Panc1 (cell line): ENCODE measurements at regions not wholly inside any gene's neighbourhood (a gene's known extent, or its start where the extent isn't known, plus 50 kb on each side); places are given as distances from the start of the nearest gene placed in this dataset.

Source experiments
- ATAC-seq: fragments of 200-7000 bp; cut with Tn5 transposase; 2 replicates; pipeline ENCODE4 v1.9.1; 2020; ENCODE audit warnings: mild to moderate bottlenecking, moderate library complexity
- BruUV-seq: library from RNA; stranded (reverse); fragments of 400-500 nt; replicated peaks from 2 replicates; lab custom pipeline; 2021; lab: Mats Ljungman, UMichigan
- CTCF ChIA-PET: fragments of 300-600 bp; sonication (Branson Sonifier 250); formaldehyde crosslinking; loops from one replicate; lab custom pipeline; 2022; ENCODE audit warnings: antibody characterized with exemption; lab: Charles Lee
- POLR2A ChIA-PET: fragments of 300-600 bp; sonication (Branson Sonifier 250); formaldehyde crosslinking; loops from one replicate; lab custom pipeline; 2022; ENCODE audit warnings: antibody characterized with exemption; lab: Charles Lee
- DNase-seq: peaks from one replicate; pipeline ENCODE4 v3.0.0-alpha.2; 2010; ENCODE audit warnings: low read depth, low spot score
- H3K27ac ChIP-seq: 2 replicates; pipeline ENCODE4 v1.5.1; 2011; ENCODE audit warnings: mild to moderate bottlenecking, low read length, inconsistent platforms
- H3K27me3 ChIP-seq: fragments of 200-500 bp; sonication (Bioruptor generic); 2 replicates; pipeline ENCODE4 v1.6.0; 2014; ENCODE audit warnings: low read length, inconsistent platforms; ENCODE audit not compliant: control insufficient read depth, insufficient read depth
- H3K36me3 ChIP-seq: fragments of 200-500 bp; sonication (Bioruptor generic); 2 replicates; pipeline ENCODE4 v1.5.1; 2014; ENCODE audit warnings: inconsistent platforms, mild to moderate bottlenecking, low read length, moderate library complexity; ENCODE audit not compliant: control insufficient read depth, insufficient read depth
- H3K4me1 ChIP-seq: 2 replicates; pipeline ENCODE4 v1.5.1; 2011; ENCODE audit warnings: inconsistent platforms, mild to moderate bottlenecking, low read length, moderate library complexity; ENCODE audit not compliant: control insufficient read depth, insufficient read depth
- H3K4me3 ChIP-seq, 2 experiments: 2 replicates each; pipeline ENCODE4 v1.5.1; 2011 to 2012; ENCODE audit warnings: low read depth in 2 of 2, low read length in 2 of 2, mild to moderate bottlenecking in 2 of 2, inconsistent platforms in 1 of 2, moderate library complexity in 1 of 2
- H3K9me3 ChIP-seq: fragments of 200-500 bp; sonication (Bioruptor generic); 2 replicates; pipeline ENCODE4 v1.5.1; 2014; ENCODE audit warnings: low read depth, mild to moderate bottlenecking, inconsistent platforms, low read length, moderate library complexity; ENCODE audit not compliant: control insufficient read depth, insufficient read depth
- CTCF ChIP-seq: fragments of 450-650 bp; IDR thresholded peaks from 2 replicates; pipeline ENCODE4 v1.5.1; 2017; ENCODE audit warnings: mild to moderate bottlenecking
- POLR2AphosphoS5 ChIP-seq: IDR thresholded peaks from 2 replicates; pipeline ENCODE4 v1.6.1; 2012; ENCODE audit warnings: mild to moderate bottlenecking, low read depth, low read length, moderate library complexity
- REST ChIP-seq, 2 experiments: IDR thresholded peaks; 2 replicates each; pipeline ENCODE4 v1.6.1; 2011 to 2012; ENCODE audit warnings: low read depth in 2 of 2, control low read depth in 1 of 2, low read length in 1 of 2, mild to moderate bottlenecking in 1 of 2, moderate library complexity in 1 of 2; ENCODE audit not compliant: insufficient read depth in 1 of 2
- SIN3A ChIP-seq: IDR thresholded peaks from 2 replicates; pipeline ENCODE4 v1.6.1; 2012; ENCODE audit warnings: low read depth, mild to moderate bottlenecking, low read length, moderate library complexity, borderline replicate concordance; ENCODE audit not compliant: insufficient read depth
- TCF7L2 ChIP-seq: IDR thresholded peaks from 2 replicates; pipeline ENCODE4 v1.6.1; 2011; ENCODE audit warnings: mild to moderate bottlenecking, low read depth, low read length, inconsistent platforms
- in situ Hi-C: cut with HindIII; loops from 2 replicates; pipeline ENCODE4 v1.10.0; 2016; ENCODE audit warnings: low sequenced_read_pairs, low pct_unique_long_range_greater_than_20kb
- intact Hi-C: fragments of 100-400 bp; cut with micrococcal nuclease; formaldehyde crosslinking; loops from one replicate; pipeline ENCODE4 v1.10.0; 2022; ENCODE audit not compliant: unreplicated experiment

DNA sequence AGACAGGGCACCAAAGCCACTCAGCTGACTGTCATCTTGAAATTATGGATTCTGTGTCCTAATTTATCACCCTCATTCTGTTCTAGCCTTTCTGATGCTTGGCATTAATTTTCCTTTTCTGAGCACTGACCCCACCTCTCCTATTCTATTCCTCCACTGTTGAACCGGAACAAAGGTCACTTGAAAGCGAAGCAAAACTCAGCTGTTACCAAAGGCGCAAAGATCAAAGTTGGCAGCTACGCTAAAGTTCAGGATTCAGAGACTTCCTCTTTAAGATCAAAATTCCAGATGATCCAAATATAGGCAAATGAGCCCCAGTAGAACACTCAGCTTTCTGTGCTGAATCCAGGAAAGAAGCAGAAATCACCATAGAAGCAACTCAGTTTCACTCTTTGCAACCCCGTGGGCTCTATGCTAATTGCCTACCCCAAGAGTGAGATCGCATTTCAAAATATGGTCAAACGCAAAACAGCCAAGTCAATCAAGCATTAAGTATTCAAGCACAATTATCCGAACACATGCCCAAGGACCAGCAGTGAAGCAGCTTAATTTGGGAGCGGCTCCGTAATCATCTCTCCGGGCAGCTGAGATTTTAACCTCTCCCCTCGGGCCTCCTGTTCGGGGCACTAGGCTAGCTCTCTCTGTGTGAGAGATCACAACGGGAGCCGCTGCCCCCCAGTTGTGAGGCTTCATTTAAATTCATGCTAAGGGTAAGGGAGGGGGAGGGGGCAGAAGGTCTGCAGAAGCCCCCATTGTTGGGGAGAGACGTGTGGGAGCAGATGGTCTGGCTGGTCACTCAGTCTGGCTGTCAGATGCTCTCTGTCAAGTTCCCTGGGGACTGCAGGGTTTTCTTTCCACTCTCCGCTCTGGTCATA lies 288.6 kb downstream of the ELAVL2 start:
- Histone ChIP-seq H3K9me3 (no peaks in the 10 kb centered on the region), H3K4me3 (no peak overlapping the region), H3K27ac (no peak overlapping the region), H3K36me3 (no peaks in the 10 kb centered on the region), H3K27me3 (no peaks in the 10 kb centered on the region), H3K4me1 (no peaks in the 10 kb centered on the region)
- in situ Hi-C loops (no loop called here), intact Hi-C loops (no loop called here)
- TF ChIP-seq TCF7L2 (no peak), REST (IDR thresholded peaks at IDR 0.05; ENCODE audit: insufficient read depth in 1 of 2, low read depth in 2 of 2, low read length in 1 of 2) (no peak), CTCF (no peak), POLR2AphosphoS5 (no peak), SIN3A (no peak)
- no peak for ATAC-seq
- POLR2A ChIA-PET, result no interaction called here
- DNase-seq, result no peak
- CTCF ChIA-PET, result no interaction called here
- no TSS peak for BruUV-seq

- POLR2A ChIA-PET, result no interaction called here
- ATAC-seq (no peak), DNase-seq (no peak)
- H3K36me3 ChIP-seq, result no peaks in the 10 kb centered on the region
- H3K27ac ChIP-seq, result no peak overlapping the region
- no peak overlapping the region for H3K4me3 ChIP-seq
- no TSS peak for BruUV-seq
- no peaks in the 10 kb centered on the region for H3K27me3 ChIP-seq
- in situ Hi-C loops, result no loop called here
- TF ChIP-seq CTCF (no peak), POLR2AphosphoS5 (no peak), REST (IDR thresholded peaks at IDR 0.05; ENCODE audit: insufficient read depth in 1 of 2, low read depth in 2 of 2, low read length in 1 of 2) (no peak), SIN3A (no peak), TCF7L2 (no peak)
- H3K9me3 ChIP-seq, result no peaks in the 10 kb centered on the region
- CTCF ChIA-PET, result no interaction called here
- no peaks in the 10 kb centered on the region for H3K4me1 ChIP-seq
- intact Hi-C loops, result no loop called here
These were observed 288.0 kb downstream of the ELAVL2 start for GRCh38 chr9:23538067-23538402.
